K562 (cell line): ENCODE measurements at regions not wholly inside any gene's neighbourhood (a gene's known extent, or its start where the extent isn't known, plus 50 kb on each side); places are given as distances from the start of the nearest gene placed in this dataset.

Experiments used
- ARID2 ChIP-seq: fragments of 450-650 bp; IDR thresholded peaks from 2 replicates; pipeline ENCODE4 v1.6.1; 2017; ENCODE audit warnings: antibody characterized with exemption, mild to moderate bottlenecking
- CTCF ChIP-seq, 3 experiments: IDR thresholded peaks in 2 of 3; conservative IDR thresholded peaks in 1 of 3; 2 replicates each; pipeline ENCODE4 v1.5.1; 2011 to 2012; ENCODE audit warnings: low read length in 3 of 3, mild to moderate bottlenecking in 3 of 3, control low read depth in 2 of 3, improper control_type of control experiment in 1 of 3, inconsistent platforms in 1 of 3, low read depth in 1 of 3, mixed read lengths in 1 of 3, moderate library complexity in 1 of 3; ENCODE audit not compliant: insufficient read depth in 2 of 3
- POLR2AphosphoS5 ChIP-seq: IDR thresholded peaks from 2 replicates; pipeline ENCODE4 v1.6.1; 2011; ENCODE audit warnings: mild to moderate bottlenecking, low read depth, low read length, moderate library complexity; ENCODE audit not compliant: control insufficient read depth, insufficient read depth
- TCF3 ChIP-seq: sonication (generic); formaldehyde crosslinking; IDR thresholded peaks from 2 replicates; pipeline ENCODE4 v1.4.0; 2020; ENCODE audit warnings: mild to moderate bottlenecking, missing genetic modification reagents

- TF ChIP-seq POLR2AphosphoS5 (no peak), CTCF (IDR thresholded peaks at IDR 0.05 in 2 of 3, conservative IDR thresholded peaks at IDR 0.05 in 1 of 3; ENCODE audit: insufficient read depth in 2 of 3, low read depth in 1 of 3, low read length in 3 of 3) (no peak), TCF3 (CRISPR knock-in tag) (no peak), ARID2 (no peak)
These were observed 460.7 kb upstream of the CNTN3 start for GRCh38 chr3:75075158-75075557.
